ENCODE measurements at regions not wholly inside any gene's neighbourhood (a gene's known extent, or its start where the extent isn't known, plus 50 kb on each side); places are given as distances from the start of the nearest gene placed in this dataset.

DNA sequence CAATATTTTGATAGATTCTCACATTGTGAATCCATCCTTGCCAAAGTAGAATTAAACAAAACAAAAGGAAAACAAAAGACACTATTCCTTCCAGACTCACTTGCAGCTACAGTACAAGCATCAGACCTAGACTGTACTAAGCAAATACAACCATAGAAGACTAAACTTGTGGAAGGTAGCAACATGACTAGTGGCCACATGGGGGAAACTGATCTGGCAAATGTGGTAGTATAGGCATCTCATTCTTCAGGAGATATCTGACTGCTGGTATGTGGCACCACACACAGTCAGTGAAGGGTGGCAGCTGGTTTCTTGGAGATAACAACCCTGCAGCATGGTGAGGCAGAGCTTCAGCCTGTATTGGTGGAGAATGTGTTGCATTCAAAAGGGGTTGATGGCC, 81.0 kb upstream of the ACVR2A start:
- Histone ChIP-seq H3K4me1 (ENCODE audit: control insufficient read depth, insufficient read depth, low read length) (no peaks in the 10 kb centered on the region), H3K9me3 (ENCODE audit: control insufficient read depth, insufficient read depth, low read depth, low read length) (no peaks in the 10 kb centered on the region), H3K36me3 (ENCODE audit: control insufficient read depth, insufficient read depth, low read length) (no peaks in the 10 kb centered on the region), H3K27me3 (ENCODE audit: control insufficient read depth, insufficient read depth, low read length) (no peaks in the 10 kb centered on the region), H3K27ac (ENCODE audit: low read length) (no peak overlapping the region), H3K4me3 (ENCODE audit: low read depth in 2 of 2, low read length in 2 of 2) (no peak overlapping the region)
- no peak for TF ChIP-seq SIN3A (IDR thresholded peaks at IDR 0.05; ENCODE audit: borderline replicate concordance, insufficient read depth, low read depth, low read length)
- TF ChIP-seq, protein P1, sequence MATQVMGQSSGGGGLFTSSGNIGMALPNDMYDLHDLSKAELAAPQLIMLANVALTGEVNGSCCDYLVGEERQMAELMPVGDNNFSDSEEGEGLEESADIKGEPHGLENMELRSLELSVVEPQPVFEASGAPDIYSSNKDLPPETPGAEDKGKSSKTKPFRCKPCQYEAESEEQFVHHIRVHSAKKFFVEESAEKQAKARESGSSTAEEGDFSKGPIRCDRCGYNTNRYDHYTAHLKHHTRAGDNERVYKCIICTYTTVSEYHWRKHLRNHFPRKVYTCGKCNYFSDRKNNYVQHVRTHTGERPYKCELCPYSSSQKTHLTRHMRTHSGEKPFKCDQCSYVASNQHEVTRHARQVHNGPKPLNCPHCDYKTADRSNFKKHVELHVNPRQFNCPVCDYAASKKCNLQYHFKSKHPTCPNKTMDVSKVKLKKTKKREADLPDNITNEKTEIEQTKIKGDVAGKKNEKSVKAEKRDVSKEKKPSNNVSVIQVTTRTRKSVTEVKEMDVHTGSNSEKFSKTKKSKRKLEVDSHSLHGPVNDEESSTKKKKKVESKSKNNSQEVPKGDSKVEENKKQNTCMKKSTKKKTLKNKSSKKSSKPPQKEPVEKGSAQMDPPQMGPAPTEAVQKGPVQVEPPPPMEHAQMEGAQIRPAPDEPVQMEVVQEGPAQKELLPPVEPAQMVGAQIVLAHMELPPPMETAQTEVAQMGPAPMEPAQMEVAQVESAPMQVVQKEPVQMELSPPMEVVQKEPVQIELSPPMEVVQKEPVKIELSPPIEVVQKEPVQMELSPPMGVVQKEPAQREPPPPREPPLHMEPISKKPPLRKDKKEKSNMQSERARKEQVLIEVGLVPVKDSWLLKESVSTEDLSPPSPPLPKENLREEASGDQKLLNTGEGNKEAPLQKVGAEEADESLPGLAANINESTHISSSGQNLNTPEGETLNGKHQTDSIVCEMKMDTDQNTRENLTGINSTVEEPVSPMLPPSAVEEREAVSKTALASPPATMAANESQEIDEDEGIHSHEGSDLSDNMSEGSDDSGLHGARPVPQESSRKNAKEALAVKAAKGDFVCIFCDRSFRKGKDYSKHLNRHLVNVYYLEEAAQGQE (IDR thresholded peaks at IDR 0.05; ENCODE audit: insufficient read depth in 1 of 2, low read depth in 2 of 2, low read length in 1 of 2), result no peak
- no peak for TF ChIP-seq POLR2AphosphoS5 (IDR thresholded peaks at IDR 0.05; ENCODE audit: low read depth, low read length)
- TF ChIP-seq, protein P2, sequence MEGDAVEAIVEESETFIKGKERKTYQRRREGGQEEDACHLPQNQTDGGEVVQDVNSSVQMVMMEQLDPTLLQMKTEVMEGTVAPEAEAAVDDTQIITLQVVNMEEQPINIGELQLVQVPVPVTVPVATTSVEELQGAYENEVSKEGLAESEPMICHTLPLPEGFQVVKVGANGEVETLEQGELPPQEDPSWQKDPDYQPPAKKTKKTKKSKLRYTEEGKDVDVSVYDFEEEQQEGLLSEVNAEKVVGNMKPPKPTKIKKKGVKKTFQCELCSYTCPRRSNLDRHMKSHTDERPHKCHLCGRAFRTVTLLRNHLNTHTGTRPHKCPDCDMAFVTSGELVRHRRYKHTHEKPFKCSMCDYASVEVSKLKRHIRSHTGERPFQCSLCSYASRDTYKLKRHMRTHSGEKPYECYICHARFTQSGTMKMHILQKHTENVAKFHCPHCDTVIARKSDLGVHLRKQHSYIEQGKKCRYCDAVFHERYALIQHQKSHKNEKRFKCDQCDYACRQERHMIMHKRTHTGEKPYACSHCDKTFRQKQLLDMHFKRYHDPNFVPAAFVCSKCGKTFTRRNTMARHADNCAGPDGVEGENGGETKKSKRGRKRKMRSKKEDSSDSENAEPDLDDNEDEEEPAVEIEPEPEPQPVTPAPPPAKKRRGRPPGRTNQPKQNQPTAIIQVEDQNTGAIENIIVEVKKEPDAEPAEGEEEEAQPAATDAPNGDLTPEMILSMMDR (IDR thresholded peaks at IDR 0.05), result no peak
- TF ChIP-seq TCF7L2 (IDR thresholded peaks at IDR 0.05; ENCODE audit: low read depth, low read length), result no peak
- POLR2A ChIA-PET, result no interaction called here
- no TSS peak for BruUV-seq (replicated peaks)
- intact Hi-C loops (cut with micrococcal nuclease; ENCODE audit: unreplicated experiment), result no loop called here
- CTCF ChIA-PET, result no interaction called here
- no peak for DNase-seq (ENCODE audit: low read depth, low spot score)
- no peak for ATAC-seq
- in situ Hi-C loops (cut with HindIII; ENCODE audit: low pct_unique_long_range_greater_than_20kb, low sequenced_read_pairs), result no loop called here

- H3K4me1 ChIP-seq (ENCODE audit: control insufficient read depth, insufficient read depth, low read length), result no peaks in the 10 kb centered on the region
- intact Hi-C loops (cut with micrococcal nuclease; ENCODE audit: unreplicated experiment), result no loop called here
Measured at GRCh38 chr2:147760984-147761383, 83.8 kb upstream of the ACVR2A start.

More at GRCh38 chr2:147760984-147761383, 83.8 kb upstream of the ACVR2A start:
- no peaks in the 10 kb centered on the region for H3K36me3 ChIP-seq (ENCODE audit: control insufficient read depth, insufficient read depth, low read length)
- in situ Hi-C loops (cut with HindIII; ENCODE audit: low pct_unique_long_range_greater_than_20kb, low sequenced_read_pairs), result no loop called here
- no peaks in the 10 kb centered on the region for H3K9me3 ChIP-seq (ENCODE audit: control insufficient read depth, insufficient read depth, low read depth, low read length)
- H3K4me3 ChIP-seq (ENCODE audit: low read depth in 2 of 2, low read length in 2 of 2), result no peak overlapping the region
- H3K27me3 ChIP-seq (ENCODE audit: control insufficient read depth, insufficient read depth, low read length), result no peaks in the 10 kb centered on the region
- ChIA-PET CTCF (no interaction called here), POLR2A (no interaction called here)
- no peak for ATAC-seq
- no TSS peak for BruUV-seq (replicated peaks)
- no peak for DNase-seq (ENCODE audit: low read depth, low spot score)
- TF ChIP-seq SIN3A (IDR thresholded peaks at IDR 0.05; ENCODE audit: borderline replicate concordance, insufficient read depth, low read depth, low read length) (no peak), TCF7L2 (IDR thresholded peaks at IDR 0.05; ENCODE audit: low read depth, low read length) (no peak), POLR2AphosphoS5 (IDR thresholded peaks at IDR 0.05; ENCODE audit: low read depth, low read length) (no peak)
- TF ChIP-seq, protein P1 (IDR thresholded peaks at IDR 0.05; ENCODE audit: insufficient read depth in 1 of 2, low read depth in 2 of 2, low read length in 1 of 2), result no peak
- H3K27ac ChIP-seq (ENCODE audit: low read length), result no peak overlapping the region
